ENCODE measurements at regions not wholly inside any gene's neighbourhood (a gene's known extent, or its start where the extent isn't known, plus 50 kb on each side); places are given as distances from the start of the nearest gene placed in this dataset.

DNA sequence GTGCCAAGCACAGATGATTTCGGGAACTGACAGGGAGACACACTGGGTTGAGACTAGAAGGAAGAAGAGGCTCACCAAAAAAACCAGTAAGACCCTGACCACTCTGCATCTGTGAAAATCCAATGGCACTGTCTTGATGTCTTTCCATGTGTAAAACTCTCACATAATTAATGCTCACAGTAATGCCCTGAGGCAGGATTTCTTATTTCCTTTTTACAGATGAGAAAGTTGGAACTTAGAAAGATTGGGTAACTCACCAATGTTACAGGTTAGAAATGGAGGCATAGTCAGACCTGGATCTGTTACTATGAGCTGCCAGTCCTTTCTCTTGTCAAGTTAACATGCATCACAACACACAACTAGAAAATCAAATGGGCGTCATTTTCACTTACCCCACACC lies 151.0 kb upstream of the MCHR2 start:
- H3K4me3 ChIP-seq (ENCODE audit: low read depth, low read length) = no peak overlapping the region

- no peak overlapping the region for H3K4me3 ChIP-seq (ENCODE audit: low read depth, low read length)
These were observed 144.5 kb upstream of the MCHR2 start for GRCh38 chr6:100138346-100139022.

GRCh38 chr6:100137759-100138158 lies 143.7 kb upstream of the MCHR2 start:
- no peak overlapping the region for H3K4me3 ChIP-seq (ENCODE audit: low read depth, low read length)

GRCh38 chr6:100136590-100136989 lies 142.6 kb upstream of the MCHR2 start:
- no peak overlapping the region for H3K4me3 ChIP-seq (ENCODE audit: low read depth, low read length)

DNA sequence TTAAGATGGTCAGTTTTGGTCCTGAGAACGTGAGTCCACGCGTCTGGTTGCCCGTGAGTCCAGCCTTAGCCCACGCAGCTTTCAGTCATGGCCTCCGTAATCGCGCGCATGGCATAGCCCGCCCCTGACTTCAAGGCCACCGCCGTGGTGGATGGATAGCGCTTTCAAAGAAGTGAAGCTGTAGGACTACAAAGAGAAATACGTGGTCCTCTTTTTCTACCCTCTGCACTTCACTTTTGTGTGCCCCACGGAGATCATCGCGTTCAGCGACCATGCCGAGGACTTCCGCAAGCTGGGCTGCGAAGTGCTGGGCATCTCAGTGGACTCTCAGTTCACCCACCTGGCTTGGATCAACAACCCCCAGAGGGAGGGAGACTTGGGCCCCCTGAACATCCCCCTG lies 142.0 kb upstream of the MCHR2 start:
- no peak overlapping the region for H3K4me3 ChIP-seq (ENCODE audit: low read depth, low read length)

- H3K4me3 ChIP-seq (ENCODE audit: low read depth, low read length) = no peak overlapping the region
These were observed 140.7 kb upstream of the MCHR2 start for GRCh38 chr6:100134703-100135102.

- no peak overlapping the region for H3K4me3 ChIP-seq (ENCODE audit: low read depth, low read length)
These were observed 140.3 kb upstream of the MCHR2 start for GRCh38 chr6:100134297-100134696.

DNA sequence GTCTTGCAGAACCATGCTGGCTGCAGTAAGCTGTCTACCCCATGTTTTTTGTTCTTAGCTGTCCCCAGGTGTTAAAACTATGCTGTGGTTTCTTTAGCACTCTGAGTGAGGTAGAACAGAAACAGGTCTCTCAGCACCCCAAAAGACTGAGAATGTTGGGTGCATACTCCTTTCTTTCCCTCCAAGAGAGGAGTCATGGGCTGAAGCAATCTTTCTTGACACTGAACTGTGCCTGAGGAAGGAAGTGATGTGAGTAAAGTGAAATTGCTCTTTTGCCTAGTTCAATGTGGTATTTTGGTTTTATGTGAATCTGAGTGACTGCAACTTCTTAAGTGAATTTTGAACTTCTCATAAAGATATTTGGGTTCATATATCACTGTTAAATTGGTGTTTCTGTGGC lies 138.0 kb upstream of the MCHR2 start:
- H3K4me3 ChIP-seq (ENCODE audit: low read depth, low read length) = no peak overlapping the region

- H3K4me3 ChIP-seq (ENCODE audit: low read depth, low read length) = no peak overlapping the region
These were observed 136.6 kb upstream of the MCHR2 start for GRCh38 chr6:100130630-100131029.

DNA sequence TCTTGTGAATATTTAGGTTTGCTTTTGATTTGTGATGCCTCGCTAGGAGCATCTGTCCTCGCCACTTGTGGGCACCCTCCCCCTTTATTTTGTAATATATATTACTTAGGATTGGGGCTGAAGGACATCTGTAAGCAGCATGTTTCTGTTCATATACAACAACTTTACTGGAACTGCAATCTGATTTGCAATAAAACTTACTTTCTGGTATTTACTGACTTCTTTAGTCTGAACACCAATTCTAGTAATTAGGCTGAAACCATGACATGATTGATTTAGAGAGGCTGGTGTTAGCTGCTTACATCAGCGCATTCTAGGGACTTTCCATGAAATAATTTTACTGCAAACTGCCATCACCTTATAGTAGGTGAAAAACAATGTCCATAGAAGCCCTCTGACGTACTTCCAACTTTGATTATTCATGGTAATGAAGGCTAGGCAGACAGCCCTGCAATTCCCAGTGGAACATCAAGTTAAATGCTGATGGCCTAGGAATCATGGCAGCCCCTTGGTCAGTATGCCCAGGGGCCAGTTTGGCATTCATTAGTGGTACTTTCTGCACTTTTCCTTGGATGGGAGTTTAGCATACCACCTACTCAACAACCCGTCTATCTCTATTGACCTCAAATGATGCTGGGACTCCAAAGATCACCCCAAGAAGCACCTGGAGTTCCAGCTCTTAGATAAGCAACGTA lies 132.9 kb upstream of the MCHR2 start:
- H3K4me3 ChIP-seq (ENCODE audit: low read depth, low read length) = no peak overlapping the region

- no peak overlapping the region for H3K4me3 ChIP-seq (ENCODE audit: low read depth, low read length)
These were observed 128.0 kb upstream of the MCHR2 start for GRCh38 chr6:100121854-100122609.

GRCh38 chr6:100119261-100119660 lies 125.2 kb upstream of the MCHR2 start:
- no peak overlapping the region for H3K4me3 ChIP-seq (ENCODE audit: low read depth, low read length)

GRCh38 chr6:100118301-100118700 lies 124.3 kb upstream of the MCHR2 start:
- no peak overlapping the region for H3K4me3 ChIP-seq (ENCODE audit: low read depth, low read length)

GRCh38 chr6:100117680-100118079 lies 123.7 kb upstream of the MCHR2 start:
- no peak overlapping the region for H3K4me3 ChIP-seq (ENCODE audit: low read depth, low read length)

DNA sequence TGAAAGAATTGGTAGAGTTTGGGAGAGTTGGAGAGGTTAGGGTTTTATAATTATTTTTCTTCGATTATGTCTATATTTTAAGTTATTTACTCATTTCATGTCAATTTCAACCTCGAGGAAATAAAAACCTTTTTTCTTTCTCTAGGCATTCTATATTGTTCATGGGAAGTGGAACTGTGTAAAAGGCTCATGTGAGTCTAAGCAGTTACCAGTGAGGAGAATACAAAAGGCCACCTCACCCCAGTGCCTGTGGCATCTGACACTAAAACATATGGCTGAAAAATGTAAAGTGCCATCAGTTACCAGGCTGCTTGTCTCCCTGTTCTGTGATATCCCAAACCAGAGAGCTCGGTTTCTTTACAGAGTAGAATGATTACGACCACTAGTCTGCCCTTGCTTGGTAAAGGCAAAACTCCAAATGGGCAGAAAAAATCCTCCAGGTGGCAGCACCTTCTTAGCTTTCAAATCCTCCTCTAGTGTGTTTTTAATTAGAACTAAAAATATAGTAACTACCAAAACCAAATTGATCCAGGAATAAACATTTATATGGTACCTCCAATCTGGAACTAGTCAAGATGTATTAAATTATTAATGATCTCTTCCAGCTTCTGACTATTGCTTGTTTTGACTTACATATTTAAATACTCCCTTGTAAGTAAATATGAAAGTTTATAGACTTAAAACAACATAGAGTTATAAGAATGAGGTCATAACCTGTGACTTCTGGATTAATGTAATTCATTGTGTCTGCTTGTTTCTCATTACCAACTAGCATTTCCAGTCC lies 122.6 kb upstream of the MCHR2 start:
- no peak overlapping the region for H3K4me3 ChIP-seq (ENCODE audit: low read depth, low read length)

DNA sequence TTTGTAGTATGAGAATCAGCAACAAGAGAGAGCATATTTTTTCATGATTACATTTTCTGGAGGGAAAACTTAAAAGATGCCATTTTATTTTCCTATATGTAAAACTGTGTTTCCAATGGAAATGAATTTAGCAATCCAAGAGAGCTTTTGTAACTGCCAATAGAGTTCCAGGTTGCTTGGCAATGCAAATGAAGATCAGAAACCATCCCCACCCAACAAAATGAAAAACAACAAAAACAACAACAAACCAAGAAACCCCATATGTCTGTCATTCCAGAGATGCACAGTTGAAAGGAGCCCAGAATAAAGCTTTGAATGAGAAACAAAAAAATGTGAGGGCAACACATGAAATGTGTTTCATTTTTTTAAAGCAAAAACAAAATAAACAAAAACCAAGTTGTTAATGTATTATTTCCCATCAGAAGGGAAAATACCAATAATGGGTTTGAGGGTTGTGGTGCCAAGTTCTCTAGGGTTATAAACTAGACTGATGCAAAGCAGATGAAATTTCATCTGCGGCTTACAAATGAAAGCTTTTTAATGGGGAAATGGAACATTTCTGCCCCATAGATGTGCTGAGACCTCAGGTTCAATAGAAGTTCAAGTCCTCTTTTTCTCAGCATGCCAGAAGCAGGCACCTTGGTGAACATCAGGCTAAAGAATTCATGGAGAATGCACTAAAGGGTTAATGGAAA lies 121.5 kb upstream of the MCHR2 start:
- no peak overlapping the region for H3K4me3 ChIP-seq (ENCODE audit: low read depth, low read length)

DNA sequence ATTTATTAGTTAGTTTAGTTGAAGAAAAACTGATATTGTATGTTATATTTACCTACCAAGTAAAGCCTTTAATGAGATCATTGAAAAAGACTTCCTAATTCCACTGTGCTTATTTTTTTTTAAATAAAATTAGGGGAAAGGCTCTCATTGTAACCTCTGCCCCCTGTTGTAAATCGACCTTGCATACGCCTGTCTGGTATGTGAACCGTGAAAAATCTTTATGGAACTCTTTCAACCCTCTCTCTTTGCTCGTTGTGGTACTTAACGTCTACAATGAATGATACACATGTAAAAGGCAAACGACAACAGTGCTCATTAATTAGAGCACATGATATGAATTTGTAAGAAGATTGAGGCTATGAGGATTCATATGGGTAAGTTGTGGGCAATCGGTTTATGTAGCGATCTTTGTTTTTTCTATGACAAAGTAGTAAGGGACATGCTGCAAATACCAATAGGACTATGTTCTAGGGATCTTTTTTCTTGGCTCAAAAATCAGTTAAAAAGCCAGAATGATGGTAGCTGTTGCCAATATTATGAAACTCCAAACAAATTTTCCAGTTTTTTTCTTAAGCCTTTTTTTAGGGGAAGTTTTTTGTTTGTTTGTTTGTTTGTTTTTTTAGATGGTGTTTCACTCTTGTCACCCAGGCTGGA lies 119.0 kb upstream of the MCHR2 start:
- H3K4me3 ChIP-seq (ENCODE audit: low read depth, low read length) = no peak overlapping the region

DNA sequence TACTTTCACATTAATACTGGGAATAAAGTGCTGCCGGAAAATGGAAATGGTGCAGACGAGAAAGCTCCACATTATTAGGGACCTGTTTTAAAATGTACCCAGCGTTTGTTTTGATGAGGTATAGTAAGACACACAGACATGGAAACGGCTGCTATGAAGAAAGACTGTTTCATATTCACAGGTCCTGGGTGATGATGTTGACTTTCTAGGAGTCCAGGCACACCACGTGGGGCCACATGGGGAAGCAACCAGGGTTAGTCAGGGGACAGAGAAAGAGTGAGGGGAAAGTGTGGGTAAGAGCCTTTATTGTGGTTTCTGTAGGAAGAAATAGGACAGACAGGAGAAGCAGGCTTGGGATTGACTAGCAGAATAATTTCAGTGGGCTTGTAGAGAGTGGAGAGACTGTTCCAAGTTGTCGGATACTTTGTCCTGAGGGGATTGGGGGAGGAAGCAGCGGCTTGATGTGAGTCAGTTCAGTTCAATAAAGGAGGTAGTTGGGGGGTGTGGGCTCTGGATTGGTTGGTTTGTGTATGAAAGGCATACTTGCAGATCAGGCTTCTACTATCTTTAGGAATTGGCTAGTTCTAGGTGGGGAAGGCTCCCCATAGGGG lies 112.0 kb upstream of the MCHR2 start:
- no peak overlapping the region for H3K4me3 ChIP-seq (ENCODE audit: low read depth, low read length)

DNA sequence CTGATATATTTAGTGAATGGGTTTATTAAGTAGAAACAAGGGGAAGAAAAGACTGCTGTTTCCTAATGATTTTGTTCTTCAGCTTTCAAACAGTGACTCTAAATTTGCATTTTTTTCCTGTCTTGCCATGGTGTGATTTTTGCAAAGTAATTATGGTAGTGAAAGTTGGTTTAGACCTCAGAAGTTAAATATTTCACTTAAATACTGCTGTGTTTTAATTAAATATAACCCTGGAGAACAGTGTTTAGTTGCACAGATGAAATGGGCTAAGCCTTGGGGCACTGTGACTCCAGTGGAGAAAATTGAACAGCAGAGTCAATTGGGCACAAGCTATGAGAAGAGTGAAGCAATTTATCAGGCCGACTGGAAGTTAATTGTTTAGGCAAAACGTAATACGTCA lies 111.1 kb upstream of the MCHR2 start:
- no peak overlapping the region for H3K4me3 ChIP-seq (ENCODE audit: low read depth, low read length)

- H3K4me3 ChIP-seq (ENCODE audit: low read depth, low read length) = no peak overlapping the region
These were observed 109.9 kb upstream of the MCHR2 start for GRCh38 chr6:100103931-100104330.
